GM18498 (cell line): ENCODE measurements at regions not wholly inside any gene's neighbourhood (a gene's known extent, or its start where the extent isn't known, plus 50 kb on each side); places are given as distances from the start of the nearest gene placed in this dataset.
A peak's percentile ranks its signal among the peaks of the same experiment; 100 is the strongest.

Source experiments
- ATAC-seq: cut with Tn5 transposase; IDR thresholded peaks from one replicate; pipeline ENCODE4 v1.9.1; 2021; ENCODE audit warnings: mild to moderate bottlenecking, moderate library complexity; ENCODE audit not compliant: unreplicated experiment

GRCh38 chr9:107161338-107161737, 121.7 kb upstream of the RAD23B start:
- no peak for ATAC-seq

GRCh38 chr9:107163370-107163769, 119.7 kb upstream of the RAD23B start:
- ATAC-seq, result no peak

GRCh38 chr9:107169796-107170195, 113.3 kb upstream of the RAD23B start:
- no peak for ATAC-seq

- no peak for ATAC-seq
These were observed 112.3 kb upstream of the RAD23B start for GRCh38 chr9:107170801-107171200.

- ATAC-seq, result peak; percentile 70
These were observed 110.7 kb upstream of the RAD23B start for GRCh38 chr9:107172160-107172978.

GRCh38 chr9:107172979-107173347, 110.1 kb upstream of the RAD23B start:
- peak; percentile 41 for ATAC-seq

- peak; percentile 27 for ATAC-seq
These were observed 109.5 kb upstream of the RAD23B start for GRCh38 chr9:107173422-107174180.

GRCh38 chr9:107174441-107174840, 108.6 kb upstream of the RAD23B start:
- ATAC-seq, result peak; percentile 32

GRCh38 chr9:107175041-107175440, 108.0 kb upstream of the RAD23B start:
- ATAC-seq, result no peak

- no peak for ATAC-seq
These were observed 107.2 kb upstream of the RAD23B start for GRCh38 chr9:107175816-107176435.

- ATAC-seq, result no peak
These were observed 106.5 kb upstream of the RAD23B start for GRCh38 chr9:107176436-107177151.

GRCh38 chr9:107177243-107177839, 105.7 kb upstream of the RAD23B start:
- no peak for ATAC-seq

GRCh38 chr9:107177857-107178256, 105.2 kb upstream of the RAD23B start:
- ATAC-seq, result no peak

GRCh38 chr9:107178293-107178692, 104.8 kb upstream of the RAD23B start:
- ATAC-seq, result no peak

GRCh38 chr9:107180206-107180605, 102.9 kb upstream of the RAD23B start:
- ATAC-seq, result no peak

GRCh38 chr9:107183176-107183575, 99.9 kb upstream of the RAD23B start:
- ATAC-seq, result no peak

GRCh38 chr9:107188376-107188775, 94.7 kb upstream of the RAD23B start:
- no peak for ATAC-seq

GRCh38 chr9:107190061-107190935, 92.8 kb upstream of the RAD23B start:
- no peak for ATAC-seq

GRCh38 chr9:107190936-107191290, 92.2 kb upstream of the RAD23B start:
- ATAC-seq, result no peak

GRCh38 chr9:107193251-107193650, 89.8 kb upstream of the RAD23B start:
- no peak for ATAC-seq
